HK-2 (cell line): ENCODE measurements at regions not wholly inside any gene's neighbourhood (a gene's known extent, or its start where the extent isn't known, plus 50 kb on each side); places are given as distances from the start of the nearest gene placed in this dataset.
"Not testable (repeated sequence)": the region's sequence is repeated elsewhere in the genome, so short reads cannot be mapped to it uniquely, and the experiment has no call there.

Experiments used
- DNase-seq: peaks from one replicate; pipeline ENCODE4 v3.0.0-alpha.2; 2018; ENCODE audit not compliant: unreplicated experiment

GRCh38 chr11:29484548-29484947, 532.3 kb downstream of the KCNA4 start:
- no peak for DNase-seq

GRCh38 chr11:29483831-29484230, 533.0 kb downstream of the KCNA4 start:
- no peak for DNase-seq

- DNase-seq = peak; percentile 7
These were observed 534.3 kb downstream of the KCNA4 start for GRCh38 chr11:29482510-29482909.

- no peak for DNase-seq
These were observed 535.1 kb downstream of the KCNA4 start for GRCh38 chr11:29481738-29482137.

GRCh38 chr11:29480981-29481380, 535.8 kb downstream of the KCNA4 start:
- DNase-seq = no peak

GRCh38 chr11:29458252-29458651, 558.6 kb downstream of the KCNA4 start:
- no peak for DNase-seq

GRCh38 chr11:29452146-29452545, 564.7 kb downstream of the KCNA4 start:
- no peak for DNase-seq

- DNase-seq = no peak
These were observed 567.4 kb downstream of the KCNA4 start for GRCh38 chr11:29449281-29450074.

- DNase-seq = no peak
These were observed 568.5 kb downstream of the KCNA4 start for GRCh38 chr11:29448246-29448877.

GRCh38 chr11:29447821-29448220, 569.0 kb downstream of the KCNA4 start:
- no peak for DNase-seq

GRCh38 chr11:29446132-29446531, 570.7 kb downstream of the KCNA4 start:
- DNase-seq = no peak

- DNase-seq = not testable (repeated sequence)
These were observed 571.6 kb downstream of the KCNA4 start for GRCh38 chr11:29445191-29445590.

GRCh38 chr11:29438815-29439214, 578.0 kb downstream of the KCNA4 start:
- DNase-seq = no peak

- DNase-seq = no peak
These were observed 581.4 kb downstream of the KCNA4 start for GRCh38 chr11:29435421-29435820.

- DNase-seq = no peak
These were observed 584.0 kb downstream of the KCNA4 start for GRCh38 chr11:29432719-29433325.

GRCh38 chr11:29405305-29405704, 611.5 kb downstream of the KCNA4 start:
- no peak for DNase-seq

GRCh38 chr11:29395555-29396072, 621.2 kb downstream of the KCNA4 start:
- DNase-seq = no peak

GRCh38 chr11:29389793-29390192, 627.0 kb downstream of the KCNA4 start:
- no peak for DNase-seq

GRCh38 chr11:29373725-29374124, 643.1 kb downstream of the KCNA4 start:
- DNase-seq = no peak

- DNase-seq = no peak
These were observed 648.7 kb downstream of the KCNA4 start for GRCh38 chr11:29368126-29368525.

- no peak for DNase-seq
These were observed 652.8 kb downstream of the KCNA4 start for GRCh38 chr11:29364006-29364405.

- DNase-seq = no peak
These were observed 655.5 kb downstream of the KCNA4 start for GRCh38 chr11:29361369-29361768.

- no peak for DNase-seq
These were observed 663.0 kb downstream of the KCNA4 start for GRCh38 chr11:29353833-29354232.
